Stomach (tissue), 4 donors: ENCODE measurements at regions not wholly inside any gene's neighbourhood (a gene's known extent, or its start where the extent isn't known, plus 50 kb on each side); places are given as distances from the start of the nearest gene placed in this dataset.

Experiments
- POLR2A ChIP-seq, 4 donors: fragments of 450-650 bp; IDR thresholded peaks; one replicate each; pipeline ENCODE4 v1.6.1; 2016; ENCODE audit warnings: antibody characterized with exemption in 4 of 4, control low read depth in 2 of 4, mild to moderate bottlenecking in 1 of 4, moderate library complexity in 1 of 4
- TF ChIP-seq, protein P1 (sequence below), 7 experiments: fragments of 450-650 bp in 4 of 7; fragments of 200-600 bp in 3 of 7; sonication (generic) in 3 of 7; IDR thresholded peaks; one replicate each; pipeline ENCODE4 v1.5.1; 2016 to 2019; ENCODE audit warnings: antibody characterized with exemption in 7 of 7, control low read depth in 2 of 7, mild to moderate bottlenecking in 1 of 7

DNA sequence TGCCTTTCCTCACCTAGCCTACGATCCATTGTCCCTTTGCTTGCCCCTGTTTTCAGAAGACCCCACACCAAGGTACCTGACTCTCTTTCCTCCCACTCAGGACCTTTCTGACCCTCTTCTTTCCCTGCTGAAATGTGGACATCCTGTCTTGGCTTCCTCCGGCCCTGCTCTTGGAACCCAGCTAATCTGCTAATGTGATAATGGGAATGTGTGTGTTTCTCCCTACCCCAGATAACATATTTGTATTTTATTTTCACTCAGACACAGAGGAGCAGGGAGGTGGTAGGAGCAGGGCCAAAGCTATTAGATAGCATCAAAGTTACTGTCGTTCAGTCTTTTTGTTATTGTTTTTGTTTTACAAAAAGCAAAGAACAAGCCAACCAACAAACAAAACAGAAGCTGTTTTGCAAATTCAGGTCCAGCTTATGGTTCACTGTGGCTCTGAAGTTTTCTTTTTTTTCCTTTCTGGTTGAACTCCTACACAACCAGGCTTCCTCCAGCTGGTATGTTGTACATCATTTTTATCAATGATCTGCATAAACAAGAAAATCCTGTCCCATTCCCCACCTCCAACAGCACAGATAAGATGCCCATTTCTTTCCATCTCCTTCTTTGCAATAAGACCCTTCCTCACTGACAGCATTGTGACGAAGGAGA, 137.3 kb downstream of the C12orf75 start:
- TF ChIP-seq, protein P1, sequence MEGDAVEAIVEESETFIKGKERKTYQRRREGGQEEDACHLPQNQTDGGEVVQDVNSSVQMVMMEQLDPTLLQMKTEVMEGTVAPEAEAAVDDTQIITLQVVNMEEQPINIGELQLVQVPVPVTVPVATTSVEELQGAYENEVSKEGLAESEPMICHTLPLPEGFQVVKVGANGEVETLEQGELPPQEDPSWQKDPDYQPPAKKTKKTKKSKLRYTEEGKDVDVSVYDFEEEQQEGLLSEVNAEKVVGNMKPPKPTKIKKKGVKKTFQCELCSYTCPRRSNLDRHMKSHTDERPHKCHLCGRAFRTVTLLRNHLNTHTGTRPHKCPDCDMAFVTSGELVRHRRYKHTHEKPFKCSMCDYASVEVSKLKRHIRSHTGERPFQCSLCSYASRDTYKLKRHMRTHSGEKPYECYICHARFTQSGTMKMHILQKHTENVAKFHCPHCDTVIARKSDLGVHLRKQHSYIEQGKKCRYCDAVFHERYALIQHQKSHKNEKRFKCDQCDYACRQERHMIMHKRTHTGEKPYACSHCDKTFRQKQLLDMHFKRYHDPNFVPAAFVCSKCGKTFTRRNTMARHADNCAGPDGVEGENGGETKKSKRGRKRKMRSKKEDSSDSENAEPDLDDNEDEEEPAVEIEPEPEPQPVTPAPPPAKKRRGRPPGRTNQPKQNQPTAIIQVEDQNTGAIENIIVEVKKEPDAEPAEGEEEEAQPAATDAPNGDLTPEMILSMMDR (IDR thresholded peaks at IDR 0.05): no peak
- no peak for TF ChIP-seq POLR2A (IDR thresholded peaks at IDR 0.05)
